AG04450 (cell line): ENCODE measurements at regions not wholly inside any gene's neighbourhood (a gene's known extent, or its start where the extent isn't known, plus 50 kb on each side); places are given as distances from the start of the nearest gene placed in this dataset.

Source experiments
- CTCF ChIA-PET: fragments of 300-600, 350-600 bp; formaldehyde crosslinking; extraction: SDS; loops from one replicate; lab custom pipeline; 2022; ENCODE audit warnings: antibody characterized with exemption, inconsistent platforms; lab: Charles Lee
- POLR2A ChIA-PET: fragments of 350-600 bp; formaldehyde crosslinking; extraction: SDS; loops from one replicate; lab custom pipeline; 2021; ENCODE audit warnings: antibody characterized with exemption, inconsistent platforms; lab: Yijun Ruan, JAX
- DNase-seq: peaks from one replicate; pipeline ENCODE4 v3.0.0-alpha.2; 2011; ENCODE audit warnings: low read depth, low spot score
- H3K27ac ChIP-seq: one replicate; pipeline ENCODE4 v1.5.1; 2012; ENCODE audit warnings: low read depth, low read length, control low read depth
- H3K27me3 ChIP-seq: one replicate; pipeline ENCODE4 v1.6.0; 2012; ENCODE audit warnings: low read length; ENCODE audit not compliant: control insufficient read depth, insufficient read depth
- H3K4me3 ChIP-seq: 2 replicates; pipeline ENCODE4 v1.5.1; 2011; ENCODE audit warnings: mild to moderate bottlenecking, low read depth, low read length, control low read depth
- H3K9me3 ChIP-seq: 2 replicates; pipeline ENCODE4 v1.5.1; 2012; ENCODE audit warnings: low read length; ENCODE audit not compliant: control insufficient read depth, insufficient read depth
- TF ChIP-seq, protein P1 (sequence below): IDR thresholded peaks from 2 replicates; pipeline ENCODE4 v1.5.1; 2011; ENCODE audit warnings: low read depth, low read length, control low read depth, inconsistent platforms

DNA sequence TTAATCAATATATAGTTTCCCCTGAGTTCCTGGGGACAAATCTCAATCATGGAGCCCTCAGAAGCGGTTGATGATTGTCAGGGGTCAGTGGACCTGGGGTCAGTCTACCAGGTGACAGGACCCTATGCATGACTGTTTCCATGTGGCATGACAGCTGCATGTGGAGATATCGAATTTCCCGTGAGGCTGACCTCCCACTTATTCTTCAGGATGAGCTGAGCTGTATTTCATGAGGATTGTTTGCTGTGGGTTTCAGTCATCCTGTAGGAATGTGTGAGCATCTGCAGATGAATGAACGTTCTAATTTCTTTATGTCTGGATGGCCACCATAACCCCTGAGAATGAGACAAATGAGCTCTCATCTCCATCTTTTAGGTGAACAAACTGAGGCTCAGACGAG lies 93.0 kb upstream of the HES1 start:
- DNase-seq: peak; percentile 29
- CTCF ChIA-PET: interaction anchor here (2.0 kb wide), 1 partner anchor 273 kb away, joined by 8 read pairs; no protein-coding TSS in a partner anchor
- Histone ChIP-seq H3K9me3 (no peaks in the 10 kb centered on the region), H3K4me3 (no peak overlapping the region), H3K27me3 (peaks cover 12% of the 10 kb centered on the region), H3K27ac (no peak overlapping the region)
- POLR2A ChIA-PET: no interaction called here
- TF ChIP-seq, protein P1, sequence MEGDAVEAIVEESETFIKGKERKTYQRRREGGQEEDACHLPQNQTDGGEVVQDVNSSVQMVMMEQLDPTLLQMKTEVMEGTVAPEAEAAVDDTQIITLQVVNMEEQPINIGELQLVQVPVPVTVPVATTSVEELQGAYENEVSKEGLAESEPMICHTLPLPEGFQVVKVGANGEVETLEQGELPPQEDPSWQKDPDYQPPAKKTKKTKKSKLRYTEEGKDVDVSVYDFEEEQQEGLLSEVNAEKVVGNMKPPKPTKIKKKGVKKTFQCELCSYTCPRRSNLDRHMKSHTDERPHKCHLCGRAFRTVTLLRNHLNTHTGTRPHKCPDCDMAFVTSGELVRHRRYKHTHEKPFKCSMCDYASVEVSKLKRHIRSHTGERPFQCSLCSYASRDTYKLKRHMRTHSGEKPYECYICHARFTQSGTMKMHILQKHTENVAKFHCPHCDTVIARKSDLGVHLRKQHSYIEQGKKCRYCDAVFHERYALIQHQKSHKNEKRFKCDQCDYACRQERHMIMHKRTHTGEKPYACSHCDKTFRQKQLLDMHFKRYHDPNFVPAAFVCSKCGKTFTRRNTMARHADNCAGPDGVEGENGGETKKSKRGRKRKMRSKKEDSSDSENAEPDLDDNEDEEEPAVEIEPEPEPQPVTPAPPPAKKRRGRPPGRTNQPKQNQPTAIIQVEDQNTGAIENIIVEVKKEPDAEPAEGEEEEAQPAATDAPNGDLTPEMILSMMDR: no peak

DNA sequence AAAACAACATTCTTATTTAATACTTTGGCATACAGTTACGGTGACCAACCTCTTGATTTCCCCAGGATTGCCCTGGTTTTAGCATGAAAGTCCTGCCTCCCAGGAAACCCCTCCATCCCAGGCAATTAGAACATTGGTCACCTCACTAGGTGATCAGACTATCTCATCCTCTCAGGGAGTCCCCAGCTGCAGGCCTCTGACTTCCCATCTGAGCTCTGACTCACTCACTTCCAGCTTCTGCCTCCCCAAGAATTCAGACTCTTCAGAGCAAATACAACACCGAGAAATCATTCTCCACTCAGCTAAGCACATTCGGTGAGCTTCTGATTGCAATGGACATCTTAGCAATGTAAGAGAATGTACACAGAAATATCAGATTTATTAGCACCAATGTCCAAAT lies 92.4 kb upstream of the HES1 start:
- H3K9me3 ChIP-seq: no peaks in the 10 kb centered on the region
- POLR2A ChIA-PET: no interaction called here
- TF ChIP-seq, protein P1: no peak

DNA sequence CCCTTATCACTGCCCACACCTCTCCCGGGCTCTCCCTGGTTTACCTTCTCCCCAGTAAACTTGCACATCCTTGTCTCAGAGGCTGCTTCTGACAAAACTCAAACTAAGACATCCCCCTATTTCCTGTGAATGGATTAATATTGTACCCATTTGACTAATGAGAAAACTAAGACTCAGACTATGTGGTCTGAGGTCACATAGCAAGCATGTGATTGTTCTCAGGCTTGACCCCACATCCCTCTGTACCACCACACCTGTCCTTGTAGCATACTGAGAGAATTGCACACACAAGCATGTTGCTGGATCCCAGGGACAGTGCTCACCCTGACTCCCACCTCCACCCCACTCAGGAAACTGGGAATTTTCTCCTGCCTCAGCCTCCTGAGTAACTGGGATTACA lies 90.7 kb upstream of the HES1 start:
- POLR2A ChIA-PET: no interaction called here

More for the DNA sequence above, 92.4 kb upstream of the HES1 start:
- CTCF ChIA-PET: interaction anchor here (2.0 kb wide), 1 partner anchor 272 kb away, joined by 8 read pairs; no protein-coding TSS in a partner anchor
- H3K27ac ChIP-seq: no peak overlapping the region
- no peak overlapping the region for H3K4me3 ChIP-seq
- peak; percentile 16 for DNase-seq
- H3K27me3 ChIP-seq: peaks cover 10% of the 10 kb centered on the region

DNA sequence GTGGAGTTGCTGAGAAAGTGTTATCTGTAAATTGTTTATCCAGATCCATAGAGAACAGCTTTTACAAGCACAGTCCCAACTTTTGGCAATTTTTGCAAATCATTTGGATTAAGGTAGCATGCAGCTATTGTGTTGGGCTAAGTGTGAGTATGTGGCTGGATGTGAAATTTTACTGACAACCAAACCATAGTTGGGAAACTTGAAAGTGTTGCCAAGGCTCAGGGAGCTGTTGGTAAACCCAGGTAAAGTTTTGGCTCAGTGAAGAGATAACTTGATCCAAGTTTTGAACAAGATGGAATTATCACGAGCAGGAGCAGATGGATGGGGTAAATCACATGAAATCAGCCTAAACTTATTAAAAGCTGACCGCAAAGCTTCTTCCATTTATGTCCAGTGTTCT lies 90.0 kb upstream of the HES1 start:
- ChIA-PET POLR2A (no interaction called here), CTCF (interaction anchor here (1.2 kb wide), 1 partner anchor 10 kb away, joined by 3 read pairs; no protein-coding TSS in a partner anchor)
- Histone ChIP-seq H3K27me3 (peaks cover 6% of the 10 kb centered on the region), H3K27ac (no peak overlapping the region), H3K9me3 (no peaks in the 10 kb centered on the region; the same call in 1 of the 2 replicates), H3K4me3 (no peak overlapping the region)
- no peak for DNase-seq
- TF ChIP-seq, protein P1: no peak

More for the DNA sequence above, 90.7 kb upstream of the HES1 start:
- Histone ChIP-seq H3K27ac (no peak overlapping the region), H3K27me3 (peaks cover 10% of the 10 kb centered on the region), H3K9me3 (no peaks in the 10 kb centered on the region), H3K4me3 (no peak overlapping the region)
- CTCF ChIA-PET: no interaction called here
- no peak for DNase-seq
- TF ChIP-seq, protein P1: no peak

DNA sequence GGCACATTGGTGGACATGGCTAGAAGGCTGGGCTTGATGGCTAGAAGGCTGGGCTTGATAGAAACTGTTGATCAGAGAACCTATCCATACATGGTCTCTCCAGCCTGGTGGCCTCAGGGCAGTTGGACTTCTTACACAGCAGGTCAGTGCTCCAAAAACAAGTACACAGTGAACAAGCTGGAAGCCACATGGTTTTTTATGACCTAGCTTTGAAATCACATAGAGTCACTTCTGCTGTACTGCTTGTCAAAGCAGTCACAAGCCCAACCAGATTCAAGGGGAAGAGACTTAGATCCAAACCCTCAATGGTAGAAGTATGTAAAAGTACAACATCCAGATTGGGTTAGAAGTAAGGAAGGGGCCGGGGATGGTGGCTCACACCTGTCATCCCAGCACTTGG lies 89.4 kb upstream of the HES1 start:
- POLR2A ChIA-PET: no interaction called here
- TF ChIP-seq, protein P1: no peak
- Histone ChIP-seq H3K27ac (no peak overlapping the region), H3K9me3 (peaks cover 6% of the 10 kb centered on the region; the same call in 1 of the 2 replicates), H3K4me3 (no peak overlapping the region), H3K27me3 (peaks cover 6% of the 10 kb centered on the region)
- DNase-seq: no peak
- CTCF ChIA-PET: interaction anchor here (1.2 kb wide), 1 partner anchor 9 kb away, joined by 3 read pairs; no protein-coding TSS in a partner anchor
